ENCODE measurements at regions not wholly inside any gene's neighbourhood (a gene's known extent, or its start where the extent isn't known, plus 50 kb on each side); places are given as distances from the start of the nearest gene placed in this dataset.

DNA sequence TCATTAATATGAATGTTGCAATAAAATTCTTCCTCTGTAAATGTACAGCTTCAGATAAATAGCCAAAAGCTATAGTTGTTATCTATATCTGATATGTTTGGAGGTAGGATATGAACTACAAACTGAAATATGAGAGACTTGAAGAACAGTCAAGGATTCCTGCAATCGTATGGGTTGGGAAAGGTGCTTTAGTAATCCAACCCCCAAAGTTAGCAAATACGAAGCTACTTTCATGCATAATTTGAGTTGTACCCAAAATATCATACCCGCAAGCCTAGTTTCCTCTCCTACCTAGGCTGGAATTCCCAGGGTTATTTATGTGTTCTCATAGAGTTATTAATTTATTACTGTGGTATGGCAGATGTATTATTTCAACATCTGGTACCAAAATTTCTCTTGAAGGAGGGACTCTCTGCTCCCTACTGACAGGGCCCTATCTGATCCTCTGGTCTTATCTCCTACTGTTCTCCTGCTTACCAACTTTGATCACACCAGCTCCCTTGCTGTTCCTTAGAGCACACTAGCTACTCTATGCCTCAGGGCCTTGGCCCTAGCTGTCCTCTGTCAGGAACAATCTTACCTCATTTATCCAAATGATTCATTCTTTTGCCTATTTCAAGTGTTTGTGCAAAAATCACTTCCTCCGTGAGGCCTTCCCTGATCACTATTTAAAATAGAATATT, 140.4 kb upstream of the CCDC54 start:
- Histone ChIP-seq H3K4me1 (ENCODE audit: control insufficient read depth in 4 of 4, insufficient read depth in 4 of 4, low read length in 3 of 4) (peaks cover 0 to 14% (median 9%) of the 10 kb centered on the region in 4 donors), H3K27me3 (ENCODE audit: control insufficient read depth in 4 of 4, insufficient read depth in 4 of 4, low read length in 3 of 4) (no peaks in the 10 kb centered on the region), H3K9me3 (ENCODE audit: control insufficient read depth in 4 of 4, low read length in 3 of 4) (no peaks in the 10 kb centered on the region), H3K27ac (ENCODE audit: low read depth in 1 of 2, low read length in 2 of 2) (no peak overlapping the region), H3K9ac (ENCODE audit: low read depth in 1 of 2, low read length in 2 of 2) (no peak overlapping the region), H3K36me3 (ENCODE audit: control insufficient read depth in 4 of 4, insufficient read depth in 3 of 4, low read depth in 1 of 4, low read length in 3 of 4) (no peaks in the 10 kb centered on the region), H3K4me3 (ENCODE audit: low read depth in 1 of 3, low read length in 3 of 3) (no peak overlapping the region)
- TF ChIP-seq FOXA2 (IDR thresholded peaks at IDR 0.05), result no peak
- TF ChIP-seq RAD21 (IDR thresholded peaks at IDR 0.05), result no peak
- TF ChIP-seq, protein P1, sequence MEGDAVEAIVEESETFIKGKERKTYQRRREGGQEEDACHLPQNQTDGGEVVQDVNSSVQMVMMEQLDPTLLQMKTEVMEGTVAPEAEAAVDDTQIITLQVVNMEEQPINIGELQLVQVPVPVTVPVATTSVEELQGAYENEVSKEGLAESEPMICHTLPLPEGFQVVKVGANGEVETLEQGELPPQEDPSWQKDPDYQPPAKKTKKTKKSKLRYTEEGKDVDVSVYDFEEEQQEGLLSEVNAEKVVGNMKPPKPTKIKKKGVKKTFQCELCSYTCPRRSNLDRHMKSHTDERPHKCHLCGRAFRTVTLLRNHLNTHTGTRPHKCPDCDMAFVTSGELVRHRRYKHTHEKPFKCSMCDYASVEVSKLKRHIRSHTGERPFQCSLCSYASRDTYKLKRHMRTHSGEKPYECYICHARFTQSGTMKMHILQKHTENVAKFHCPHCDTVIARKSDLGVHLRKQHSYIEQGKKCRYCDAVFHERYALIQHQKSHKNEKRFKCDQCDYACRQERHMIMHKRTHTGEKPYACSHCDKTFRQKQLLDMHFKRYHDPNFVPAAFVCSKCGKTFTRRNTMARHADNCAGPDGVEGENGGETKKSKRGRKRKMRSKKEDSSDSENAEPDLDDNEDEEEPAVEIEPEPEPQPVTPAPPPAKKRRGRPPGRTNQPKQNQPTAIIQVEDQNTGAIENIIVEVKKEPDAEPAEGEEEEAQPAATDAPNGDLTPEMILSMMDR (IDR thresholded peaks at IDR 0.05; ENCODE audit: low read depth, low read length, missing input control), result no peak
- no peak for TF ChIP-seq SP1 (IDR thresholded peaks at IDR 0.05)
- TF ChIP-seq, protein P2, sequence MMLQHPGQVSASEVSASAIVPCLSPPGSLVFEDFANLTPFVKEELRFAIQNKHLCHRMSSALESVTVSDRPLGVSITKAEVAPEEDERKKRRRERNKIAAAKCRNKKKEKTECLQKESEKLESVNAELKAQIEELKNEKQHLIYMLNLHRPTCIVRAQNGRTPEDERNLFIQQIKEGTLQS (IDR thresholded peaks at IDR 0.05), result no peak
- no peak for TF ChIP-seq HNF4G (IDR thresholded peaks at IDR 0.05)
- TF ChIP-seq, protein P3, sequence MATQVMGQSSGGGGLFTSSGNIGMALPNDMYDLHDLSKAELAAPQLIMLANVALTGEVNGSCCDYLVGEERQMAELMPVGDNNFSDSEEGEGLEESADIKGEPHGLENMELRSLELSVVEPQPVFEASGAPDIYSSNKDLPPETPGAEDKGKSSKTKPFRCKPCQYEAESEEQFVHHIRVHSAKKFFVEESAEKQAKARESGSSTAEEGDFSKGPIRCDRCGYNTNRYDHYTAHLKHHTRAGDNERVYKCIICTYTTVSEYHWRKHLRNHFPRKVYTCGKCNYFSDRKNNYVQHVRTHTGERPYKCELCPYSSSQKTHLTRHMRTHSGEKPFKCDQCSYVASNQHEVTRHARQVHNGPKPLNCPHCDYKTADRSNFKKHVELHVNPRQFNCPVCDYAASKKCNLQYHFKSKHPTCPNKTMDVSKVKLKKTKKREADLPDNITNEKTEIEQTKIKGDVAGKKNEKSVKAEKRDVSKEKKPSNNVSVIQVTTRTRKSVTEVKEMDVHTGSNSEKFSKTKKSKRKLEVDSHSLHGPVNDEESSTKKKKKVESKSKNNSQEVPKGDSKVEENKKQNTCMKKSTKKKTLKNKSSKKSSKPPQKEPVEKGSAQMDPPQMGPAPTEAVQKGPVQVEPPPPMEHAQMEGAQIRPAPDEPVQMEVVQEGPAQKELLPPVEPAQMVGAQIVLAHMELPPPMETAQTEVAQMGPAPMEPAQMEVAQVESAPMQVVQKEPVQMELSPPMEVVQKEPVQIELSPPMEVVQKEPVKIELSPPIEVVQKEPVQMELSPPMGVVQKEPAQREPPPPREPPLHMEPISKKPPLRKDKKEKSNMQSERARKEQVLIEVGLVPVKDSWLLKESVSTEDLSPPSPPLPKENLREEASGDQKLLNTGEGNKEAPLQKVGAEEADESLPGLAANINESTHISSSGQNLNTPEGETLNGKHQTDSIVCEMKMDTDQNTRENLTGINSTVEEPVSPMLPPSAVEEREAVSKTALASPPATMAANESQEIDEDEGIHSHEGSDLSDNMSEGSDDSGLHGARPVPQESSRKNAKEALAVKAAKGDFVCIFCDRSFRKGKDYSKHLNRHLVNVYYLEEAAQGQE (IDR thresholded peaks at IDR 0.05), result no peak
- no peak for DNase-seq (ENCODE audit: low spot score)
- WGBS, result 91% methylated on average over 4 of the region's 4 CpGs

DNA sequence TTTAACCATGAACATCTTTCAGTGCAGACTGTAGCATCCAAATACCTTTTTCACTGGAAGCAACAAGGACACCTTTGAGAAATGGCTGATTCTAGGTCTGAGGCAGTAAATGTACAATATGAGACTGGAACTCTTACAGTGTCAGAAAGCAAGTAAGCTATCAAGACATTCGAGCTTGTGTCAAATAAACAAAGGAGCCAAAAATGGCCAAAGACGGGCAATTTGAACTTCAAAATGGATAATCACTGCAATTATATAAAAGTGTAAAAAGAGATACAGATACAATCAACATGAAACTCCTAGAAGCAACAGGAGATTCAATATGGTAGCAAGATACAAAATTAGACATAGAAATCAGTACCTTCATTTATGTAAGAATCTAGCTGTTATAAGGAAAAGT, 138.5 kb upstream of the CCDC54 start:
- no peak overlapping the region for H3K27ac ChIP-seq (ENCODE audit: low read depth in 1 of 2, low read length in 2 of 2)
- H3K36me3 ChIP-seq (ENCODE audit: control insufficient read depth in 4 of 4, insufficient read depth in 3 of 4, low read depth in 1 of 4, low read length in 3 of 4), result no peaks in the 10 kb centered on the region
- WGBS, result 85% methylated on average over 2 of the region's 2 CpGs
- no peak overlapping the region for H3K4me3 ChIP-seq (ENCODE audit: low read depth in 1 of 3, low read length in 3 of 3)
- H3K9me3 ChIP-seq (ENCODE audit: control insufficient read depth in 4 of 4, low read length in 3 of 4), result no peaks in the 10 kb centered on the region
- no peak overlapping the region for H3K9ac ChIP-seq (ENCODE audit: low read depth in 1 of 2, low read length in 2 of 2)
- no peaks in the 10 kb centered on the region for H3K27me3 ChIP-seq (ENCODE audit: control insufficient read depth in 4 of 4, insufficient read depth in 4 of 4, low read length in 3 of 4)
- peaks cover 0 to 14% (median 9%) of the 10 kb centered on the region in 4 donors for H3K4me1 ChIP-seq (ENCODE audit: control insufficient read depth in 4 of 4, insufficient read depth in 4 of 4, low read length in 3 of 4)
- no peak for DNase-seq (ENCODE audit: low spot score)
- TF ChIP-seq, protein P2 (IDR thresholded peaks at IDR 0.05), result no peak
- no peak for TF ChIP-seq EGR1 (IDR thresholded peaks at IDR 0.05; ENCODE audit: low read depth in 2 of 2)
- no peak for TF ChIP-seq FOXA1 (IDR thresholded peaks at IDR 0.05)
- TF ChIP-seq, protein P4, sequence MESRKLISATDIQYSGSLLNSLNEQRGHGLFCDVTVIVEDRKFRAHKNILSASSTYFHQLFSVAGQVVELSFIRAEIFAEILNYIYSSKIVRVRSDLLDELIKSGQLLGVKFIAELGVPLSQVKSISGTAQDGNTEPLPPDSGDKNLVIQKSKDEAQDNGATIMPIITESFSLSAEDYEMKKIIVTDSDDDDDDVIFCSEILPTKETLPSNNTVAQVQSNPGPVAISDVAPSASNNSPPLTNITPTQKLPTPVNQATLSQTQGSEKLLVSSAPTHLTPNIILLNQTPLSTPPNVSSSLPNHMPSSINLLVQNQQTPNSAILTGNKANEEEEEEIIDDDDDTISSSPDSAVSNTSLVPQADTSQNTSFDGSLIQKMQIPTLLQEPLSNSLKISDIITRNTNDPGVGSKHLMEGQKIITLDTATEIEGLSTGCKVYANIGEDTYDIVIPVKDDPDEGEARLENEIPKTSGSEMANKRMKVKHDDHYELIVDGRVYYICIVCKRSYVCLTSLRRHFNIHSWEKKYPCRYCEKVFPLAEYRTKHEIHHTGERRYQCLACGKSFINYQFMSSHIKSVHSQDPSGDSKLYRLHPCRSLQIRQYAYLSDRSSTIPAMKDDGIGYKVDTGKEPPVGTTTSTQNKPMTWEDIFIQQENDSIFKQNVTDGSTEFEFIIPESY (IDR thresholded peaks at IDR 0.05), result no peak
- no peak for TF ChIP-seq JUND (IDR thresholded peaks at IDR 0.05)
- no peak for TF ChIP-seq HNF4G (IDR thresholded peaks at IDR 0.05)
- TF ChIP-seq RXRA (IDR thresholded peaks at IDR 0.05), result no peak
- TF ChIP-seq TAF1 (conservative IDR thresholded peaks at IDR 0.05), result no peak
- TF ChIP-seq SP1 (IDR thresholded peaks at IDR 0.05), result no peak
- TF ChIP-seq, protein P5, sequence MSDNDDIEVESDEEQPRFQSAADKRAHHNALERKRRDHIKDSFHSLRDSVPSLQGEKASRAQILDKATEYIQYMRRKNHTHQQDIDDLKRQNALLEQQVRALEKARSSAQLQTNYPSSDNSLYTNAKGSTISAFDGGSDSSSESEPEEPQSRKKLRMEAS (IDR thresholded peaks at IDR 0.05), result no peak
- TF ChIP-seq YY1 (IDR thresholded peaks at IDR 0.05), result no peak
- TF ChIP-seq, protein P3 (IDR thresholded peaks at IDR 0.05), result no peak
- TF ChIP-seq GABPA (IDR thresholded peaks at IDR 0.05 in 1 of 2, conservative IDR thresholded peaks at IDR 0.05 in 1 of 2), result no peak
- TF ChIP-seq, protein P1 (IDR thresholded peaks at IDR 0.05; ENCODE audit: low read depth, low read length, missing input control), result no peak
- no peak for TF ChIP-seq HNF4A (conservative IDR thresholded peaks at IDR 0.05)
- TF ChIP-seq FOXA2 (IDR thresholded peaks at IDR 0.05), result no peak

All from liver (tissue), 8 donors.